Fibroblast of mammary gland (primary cell): ENCODE measurements at regions not wholly inside any gene's neighbourhood (a gene's known extent, or its start where the extent isn't known, plus 50 kb on each side); places are given as distances from the start of the nearest gene placed in this dataset.

ENCODE experiments used
- DNase-seq: peaks from one replicate; pipeline ENCODE4 v3.0.0-alpha.2; 2010; ENCODE audit warnings: low read depth
- H3K4me3 ChIP-seq: 2 replicates; pipeline ENCODE4 v1.5.1; 2011; ENCODE audit warnings: low read depth, mild to moderate bottlenecking, low read length, moderate library complexity; ENCODE audit not compliant: control insufficient read depth
- CTCF ChIP-seq: conservative IDR thresholded peaks from 2 replicates; pipeline ENCODE4 v1.5.1; 2011; ENCODE audit warnings: low read depth, low read length, inconsistent platforms; ENCODE audit not compliant: control insufficient read depth, insufficient read depth

GRCh38 chr13:86825410-86825809, 845.8 kb upstream of the SLITRK5 start:
- H3K4me3 ChIP-seq = no peak overlapping the region
- no peak for DNase-seq
- TF ChIP-seq CTCF = no peak

GRCh38 chr13:86826232-86826631, 844.9 kb upstream of the SLITRK5 start:
- no peak overlapping the region for H3K4me3 ChIP-seq
- no peak for TF ChIP-seq CTCF
- no peak for DNase-seq

- DNase-seq = no peak
Measured at GRCh38 chr13:86830046-86830445, 841.1 kb upstream of the SLITRK5 start.

GRCh38 chr13:86831084-86831483, 840.1 kb upstream of the SLITRK5 start:
- no peak for TF ChIP-seq CTCF
- DNase-seq = no peak
- no peak overlapping the region for H3K4me3 ChIP-seq

More at GRCh38 chr13:86830046-86830445, 841.1 kb upstream of the SLITRK5 start:
- no peak overlapping the region for H3K4me3 ChIP-seq
- no peak for TF ChIP-seq CTCF

- TF ChIP-seq CTCF = no peak
- no peak for DNase-seq
- no peak overlapping the region for H3K4me3 ChIP-seq
Measured at GRCh38 chr13:86838411-86839120, 832.6 kb upstream of the SLITRK5 start.

- TF ChIP-seq CTCF = no peak
- DNase-seq = no peak
- H3K4me3 ChIP-seq = no peak overlapping the region
Measured at GRCh38 chr13:86839221-86839620, 832.0 kb upstream of the SLITRK5 start.
